ENCODE measurements at regions not wholly inside any gene's neighbourhood (a gene's known extent, or its start where the extent isn't known, plus 50 kb on each side); places are given as distances from the start of the nearest gene placed in this dataset.
"Not testable (repeated sequence)": the region's sequence is repeated elsewhere in the genome, so short reads cannot be mapped to it uniquely, and the experiment has no call there.

DNA sequence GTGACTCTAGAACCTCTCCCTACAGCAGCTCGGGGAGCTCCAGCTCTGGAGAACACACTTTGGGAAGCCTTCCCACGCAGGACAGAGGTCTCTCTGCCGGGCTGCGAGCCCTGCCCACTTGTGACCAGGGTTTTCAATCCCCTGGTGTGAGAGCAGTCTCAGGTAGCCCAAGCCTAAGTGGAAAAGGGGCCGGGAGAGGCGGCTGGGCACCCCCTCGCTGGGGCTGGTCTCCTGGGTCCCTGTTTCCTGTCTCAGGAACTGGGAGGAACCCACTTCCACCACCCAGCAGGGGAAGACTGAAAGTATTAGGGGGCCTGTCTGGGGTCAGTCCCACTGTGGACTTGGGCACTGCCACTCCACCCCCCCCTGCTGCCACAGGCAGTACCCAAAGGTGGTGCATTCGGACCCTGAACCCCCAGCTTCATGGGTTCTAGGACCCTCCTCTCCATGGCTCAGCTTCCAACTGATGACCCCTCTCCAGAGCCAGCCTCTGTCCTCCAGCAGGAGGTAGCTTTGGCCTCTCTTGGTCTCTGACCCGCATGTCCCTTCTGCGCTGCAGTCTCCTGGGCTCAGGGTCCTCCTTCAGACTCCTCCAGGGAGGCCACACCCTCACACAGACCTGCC lies 70.0 kb downstream of the RRM2 start:
- no peak for DNase-seq (ENCODE audit: low read depth)
- peaks cover 9% of the 10 kb centered on the region for H3K4me1 ChIP-seq (ENCODE audit: control insufficient read depth, insufficient read depth, low read length)
- H3K9me3 ChIP-seq (ENCODE audit: control insufficient read depth, low read length): no peaks in the 10 kb centered on the region
- H3K27me3 ChIP-seq (replicated peaks; ENCODE audit: control insufficient read depth, insufficient read depth, low read length): peaks cover 3% of the 10 kb centered on the region
- H3K36me3 ChIP-seq (ENCODE audit: control insufficient read depth, insufficient read depth, low read length, severe bottlenecking): no peaks in the 10 kb centered on the region
- H3K9ac ChIP-seq (ENCODE audit: low read length): no peak overlapping the region
- H3K4me3 ChIP-seq (ENCODE audit: low read length): no peak overlapping the region

- Histone ChIP-seq H3K9me3 (ENCODE audit: control insufficient read depth, low read length) (no peaks in the 10 kb centered on the region), H3K9ac (ENCODE audit: low read length) (no peak overlapping the region), H3K27me3 (replicated peaks; ENCODE audit: control insufficient read depth, insufficient read depth, low read length) (peaks cover 3% of the 10 kb centered on the region), H3K36me3 (ENCODE audit: control insufficient read depth, insufficient read depth, low read length, severe bottlenecking) (no peaks in the 10 kb centered on the region), H3K4me1 (ENCODE audit: control insufficient read depth, insufficient read depth, low read length) (peaks cover 9% of the 10 kb centered on the region), H3K4me3 (ENCODE audit: low read length) (no peak overlapping the region)
- DNase-seq (ENCODE audit: low read depth): no peak
Measured at GRCh38 chr2:10193276-10193795, 70.8 kb downstream of the RRM2 start.

GRCh38 chr2:10193851-10194820 lies 71.6 kb downstream of the RRM2 start:
- H3K4me3 ChIP-seq (ENCODE audit: low read length): no peak overlapping the region
- no peaks in the 10 kb centered on the region for H3K9me3 ChIP-seq (ENCODE audit: control insufficient read depth, low read length)
- no peaks in the 10 kb centered on the region for H3K36me3 ChIP-seq (ENCODE audit: control insufficient read depth, insufficient read depth, low read length, severe bottlenecking)
- no peak overlapping the region for H3K9ac ChIP-seq (ENCODE audit: low read length)
- peaks cover 3% of the 10 kb centered on the region for H3K27me3 ChIP-seq (replicated peaks; ENCODE audit: control insufficient read depth, insufficient read depth, low read length)
- peaks cover 9% of the 10 kb centered on the region for H3K4me1 ChIP-seq (ENCODE audit: control insufficient read depth, insufficient read depth, low read length)
- DNase-seq (ENCODE audit: low read depth): peak; percentile 22

- Histone ChIP-seq H3K4me3 (ENCODE audit: low read length) (no peak overlapping the region), H3K9ac (ENCODE audit: low read length) (no peak overlapping the region), H3K36me3 (ENCODE audit: control insufficient read depth, insufficient read depth, low read length, severe bottlenecking) (no peaks in the 10 kb centered on the region), H3K9me3 (ENCODE audit: control insufficient read depth, low read length) (no peaks in the 10 kb centered on the region), H3K4me1 (ENCODE audit: control insufficient read depth, insufficient read depth, low read length) (peaks cover 9% of the 10 kb centered on the region), H3K27me3 (replicated peaks; ENCODE audit: control insufficient read depth, insufficient read depth, low read length) (peaks cover 3% of the 10 kb centered on the region)
- DNase-seq (ENCODE audit: low read depth): no peak
Measured at GRCh38 chr2:10195278-10196109, 73.0 kb downstream of the RRM2 start.

GRCh38 chr2:10196110-10196892 lies 73.8 kb downstream of the RRM2 start:
- peaks cover 3% of the 10 kb centered on the region for H3K27me3 ChIP-seq (replicated peaks; ENCODE audit: control insufficient read depth, insufficient read depth, low read length)
- H3K36me3 ChIP-seq (ENCODE audit: control insufficient read depth, insufficient read depth, low read length, severe bottlenecking): no peaks in the 10 kb centered on the region
- no peak for DNase-seq (ENCODE audit: low read depth)
- no peak overlapping the region for H3K9ac ChIP-seq (ENCODE audit: low read length)
- H3K9me3 ChIP-seq (ENCODE audit: control insufficient read depth, low read length): no peaks in the 10 kb centered on the region
- H3K4me3 ChIP-seq (ENCODE audit: low read length): no peak overlapping the region
- peaks cover 9% of the 10 kb centered on the region for H3K4me1 ChIP-seq (ENCODE audit: control insufficient read depth, insufficient read depth, low read length)

DNA sequence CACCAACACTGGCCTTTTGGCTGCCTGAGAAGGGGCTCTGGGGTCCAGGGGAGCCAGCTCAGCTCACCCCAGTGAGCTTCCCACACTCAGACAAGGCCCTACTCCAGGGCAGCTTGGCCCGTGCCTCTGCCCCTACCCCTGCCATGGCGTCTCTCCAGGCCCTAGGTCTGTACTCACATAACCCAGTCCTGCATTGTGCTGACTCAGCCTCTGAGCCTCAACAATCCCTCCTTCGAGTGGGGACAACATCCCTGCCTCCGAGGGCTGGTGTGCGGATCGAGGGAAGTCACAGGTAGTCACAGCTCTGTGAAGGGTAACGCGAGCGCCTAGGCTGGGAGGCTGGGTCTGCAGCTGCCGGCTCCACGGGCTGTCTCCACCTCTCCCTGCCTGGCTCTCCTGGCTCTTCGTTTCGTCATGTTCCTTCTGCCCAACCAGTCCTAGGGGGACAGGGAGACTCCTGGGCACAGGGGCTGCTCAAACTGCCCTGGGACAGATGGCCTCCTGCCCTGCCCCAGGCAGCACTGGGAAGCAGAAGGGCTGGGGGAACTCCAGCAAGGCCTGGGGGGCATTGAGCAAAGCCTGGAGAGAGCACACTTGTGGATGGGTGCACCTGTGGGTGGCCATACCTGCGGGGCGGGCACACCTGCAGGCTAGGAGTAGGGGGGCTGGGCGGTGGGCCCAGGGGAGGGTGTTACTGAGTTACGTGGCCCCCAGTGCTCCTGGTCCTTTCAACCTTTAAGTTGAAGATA lies 74.6 kb downstream of the RRM2 start:
- DNase-seq (ENCODE audit: low read depth): no peak
- H3K9ac ChIP-seq (ENCODE audit: low read length): no peak overlapping the region

GRCh38 chr2:10197697-10198076 lies 75.1 kb downstream of the RRM2 start:
- H3K9ac ChIP-seq (ENCODE audit: low read length): no peak overlapping the region
- peaks cover 3% of the 10 kb centered on the region for H3K27me3 ChIP-seq (replicated peaks; ENCODE audit: control insufficient read depth, insufficient read depth, low read length)
- no peak overlapping the region for H3K4me3 ChIP-seq (ENCODE audit: low read length)
- H3K9me3 ChIP-seq (ENCODE audit: control insufficient read depth, low read length): peaks cover 4% of the 10 kb centered on the region
- peaks cover 17% of the 10 kb centered on the region for H3K4me1 ChIP-seq (ENCODE audit: control insufficient read depth, insufficient read depth, low read length)
- no peak for DNase-seq (ENCODE audit: low read depth)
- no peaks in the 10 kb centered on the region for H3K36me3 ChIP-seq (ENCODE audit: control insufficient read depth, insufficient read depth, low read length, severe bottlenecking)

More for the DNA sequence above, 74.6 kb downstream of the RRM2 start:
- Histone ChIP-seq H3K27me3 (replicated peaks; ENCODE audit: control insufficient read depth, insufficient read depth, low read length) (peaks cover 3% of the 10 kb centered on the region), H3K4me1 (ENCODE audit: control insufficient read depth, insufficient read depth, low read length) (peaks cover 11% of the 10 kb centered on the region), H3K4me3 (ENCODE audit: low read length) (no peak overlapping the region), H3K9me3 (ENCODE audit: control insufficient read depth, low read length) (no peaks in the 10 kb centered on the region), H3K36me3 (ENCODE audit: control insufficient read depth, insufficient read depth, low read length, severe bottlenecking) (no peaks in the 10 kb centered on the region)

GRCh38 chr2:10198482-10198881 lies 75.9 kb downstream of the RRM2 start:
- not testable (repeated sequence) for DNase-seq (ENCODE audit: low read depth); H3K36me3 ChIP-seq (ENCODE audit: control insufficient read depth, insufficient read depth, low read length, severe bottlenecking); H3K9ac ChIP-seq (ENCODE audit: low read length); H3K4me3 ChIP-seq (ENCODE audit: low read length); H3K9me3 ChIP-seq (ENCODE audit: control insufficient read depth, low read length); H3K27me3 ChIP-seq (replicated peaks; ENCODE audit: control insufficient read depth, insufficient read depth, low read length)
- peaks cover 18% of the 10 kb centered on the region for H3K4me1 ChIP-seq (ENCODE audit: control insufficient read depth, insufficient read depth, low read length)

DNA sequence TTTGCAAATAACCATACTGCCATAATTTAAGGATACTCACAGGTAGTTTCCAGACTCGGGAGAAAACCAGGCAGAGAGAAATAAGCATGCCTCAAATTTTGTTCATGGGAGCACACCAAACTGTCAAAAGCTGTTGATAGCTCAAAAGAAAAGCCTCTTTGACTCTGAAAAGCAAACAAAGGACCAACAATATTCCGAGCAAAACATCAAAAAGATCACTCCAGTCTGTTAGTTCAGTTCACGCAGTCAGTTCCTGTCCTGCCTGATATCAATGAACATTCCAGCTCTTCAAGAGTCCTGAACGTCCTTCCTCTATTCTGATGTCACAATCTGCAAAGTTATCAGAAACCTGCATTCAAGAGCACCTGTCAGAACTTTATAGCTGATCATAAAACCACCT lies 78.7 kb downstream of the RRM2 start:
- H3K4me1 ChIP-seq (ENCODE audit: control insufficient read depth, insufficient read depth, low read length): peaks cover 10% of the 10 kb centered on the region
- no peaks in the 10 kb centered on the region for H3K36me3 ChIP-seq (ENCODE audit: control insufficient read depth, insufficient read depth, low read length, severe bottlenecking)
- DNase-seq (ENCODE audit: low read depth): no peak
- peaks cover 5% of the 10 kb centered on the region for H3K27me3 ChIP-seq (replicated peaks; ENCODE audit: control insufficient read depth, insufficient read depth, low read length)
- H3K4me3 ChIP-seq (ENCODE audit: low read length): no peak overlapping the region
- H3K9ac ChIP-seq (ENCODE audit: low read length): no peak overlapping the region
- peaks cover 5% of the 10 kb centered on the region for H3K9me3 ChIP-seq (ENCODE audit: control insufficient read depth, low read length)

- peak; percentile 4 for DNase-seq (ENCODE audit: low read depth)
- H3K4me1 ChIP-seq (ENCODE audit: control insufficient read depth, insufficient read depth, low read length): peaks cover 10% of the 10 kb centered on the region
- H3K9ac ChIP-seq (ENCODE audit: low read length): no peak overlapping the region
- peaks cover 8% of the 10 kb centered on the region for H3K27me3 ChIP-seq (replicated peaks; ENCODE audit: control insufficient read depth, insufficient read depth, low read length)
- H3K36me3 ChIP-seq (ENCODE audit: control insufficient read depth, insufficient read depth, low read length, severe bottlenecking): no peaks in the 10 kb centered on the region
- H3K9me3 ChIP-seq (ENCODE audit: control insufficient read depth, low read length): peaks cover 5% of the 10 kb centered on the region
- no peak overlapping the region for H3K4me3 ChIP-seq (ENCODE audit: low read length)
Measured at GRCh38 chr2:10202131-10202665, 79.7 kb downstream of the RRM2 start.

Data from adipocyte (in vitro differentiated cells).